Ishikawa (cell line): ENCODE measurements at regions not wholly inside any gene's neighbourhood (a gene's known extent, or its start where the extent isn't known, plus 50 kb on each side); places are given as distances from the start of the nearest gene placed in this dataset.

ENCODE experiments used
- RAD21 ChIP-seq: IDR thresholded peaks from 2 replicates; pipeline ENCODE4 v1.6.1; 2012; ENCODE audit warnings: low read depth
- TAF1 ChIP-seq: IDR thresholded peaks from 2 replicates; pipeline ENCODE4 v1.6.1; 2012; ENCODE audit warnings: low read depth, mild to moderate bottlenecking
- YY1 ChIP-seq: IDR thresholded peaks from 2 replicates; pipeline ENCODE4 v1.6.1; 2012; ENCODE audit warnings: low read depth

GRCh38 chr3:68070186-68070585, 415.8 kb upstream of the SUCLG2 start:
- TF ChIP-seq TAF1 (no peak), YY1 (no peak), RAD21 (no peak)
